ENCODE measurements at regions not wholly inside any gene's neighbourhood (a gene's known extent, or its start where the extent isn't known, plus 50 kb on each side); places are given as distances from the start of the nearest gene placed in this dataset.

- TF ChIP-seq CTCF (IDR thresholded peaks at IDR 0.05; ENCODE audit: insufficient read depth, missing control alignments), result no peak
- DNase-seq (ENCODE audit: insufficient read length, low spot score), result no peak
Measured at GRCh38 chr1:58287894-58288623, 258.5 kb downstream of the OMA1 start.

GRCh38 chr1:58284225-58284510 is 262.4 kb downstream of the OMA1 start:
- TF ChIP-seq CTCF (IDR thresholded peaks at IDR 0.05; ENCODE audit: insufficient read depth, missing control alignments), result no peak
- FAIRE-seq, result no peak
- DNase-seq (ENCODE audit: insufficient read length, low spot score), result no peak

More at GRCh38 chr1:58287894-58288623, 258.5 kb downstream of the OMA1 start:
- no peak for FAIRE-seq

GRCh38 chr1:58283388-58284224 is 262.9 kb downstream of the OMA1 start:
- no peak for TF ChIP-seq CTCF (IDR thresholded peaks at IDR 0.05; ENCODE audit: insufficient read depth, missing control alignments)
- no peak for FAIRE-seq
- no peak for DNase-seq (ENCODE audit: insufficient read length, low spot score)

GRCh38 chr1:58282623-58283387 is 263.7 kb downstream of the OMA1 start:
- FAIRE-seq (no peak), DNase-seq (ENCODE audit: insufficient read length, low spot score) (no peak)
- no peak for TF ChIP-seq CTCF (IDR thresholded peaks at IDR 0.05; ENCODE audit: insufficient read depth, missing control alignments)

- no peak for TF ChIP-seq CTCF (IDR thresholded peaks at IDR 0.05; ENCODE audit: insufficient read depth, missing control alignments)
- no peak for FAIRE-seq
- no peak for DNase-seq (ENCODE audit: insufficient read length, low spot score)
Measured at GRCh38 chr1:58266242-58266641, 280.3 kb downstream of the OMA1 start.

- DNase-seq (ENCODE audit: insufficient read length, low spot score), result no peak
Measured at GRCh38 chr1:58264462-58264861, 282.1 kb downstream of the OMA1 start.

More at GRCh38 chr1:58264462-58264861, 282.1 kb downstream of the OMA1 start:
- FAIRE-seq, result no peak
- no peak for TF ChIP-seq CTCF (IDR thresholded peaks at IDR 0.05; ENCODE audit: insufficient read depth, missing control alignments)

Data from D721Med (cell line).